HL-60 (cell line): ENCODE measurements at regions not wholly inside any gene's neighbourhood (a gene's known extent, or its start where the extent isn't known, plus 50 kb on each side); places are given as distances from the start of the nearest gene placed in this dataset.

Experiments
- DNase-seq, 2 experiments: peaks; one replicate each; pipeline ENCODE4 v3.0.0-alpha.2; 2010 to 2020; ENCODE audit warnings: low read depth in 1 of 2, low spot score in 1 of 2
- H3K27ac ChIP-seq: fragments of 250-450 bp; sonication (Bioruptor Pico); replicated peaks from 2 replicates; pipeline ENCODE4 v1.5.1; 2020; ENCODE audit warnings: mild to moderate bottlenecking, moderate library complexity
- H3K27me3 ChIP-seq: fragments of 250-450 bp; sonication (Bioruptor Pico); 2 replicates; pipeline ENCODE4 v1.5.1; 2021; ENCODE audit warnings: mild to moderate bottlenecking, moderate library complexity; ENCODE audit not compliant: insufficient read depth, poor library complexity, severe bottlenecking
- H3K4me3 ChIP-seq: replicated peaks from 2 replicates; pipeline ENCODE4 v1.5.1; 2011; ENCODE audit warnings: mild to moderate bottlenecking, control low read depth, low read length; ENCODE audit not compliant: insufficient read depth
- CTCF ChIP-seq: IDR thresholded peaks from one replicate; pipeline ENCODE4 v1.5.1; 2011; ENCODE audit warnings: low read length, control low read depth, inconsistent platforms; ENCODE audit not compliant: insufficient read depth
- GABPA ChIP-seq: IDR thresholded peaks from 2 replicates; pipeline ENCODE4 v1.6.1; 2012; ENCODE audit warnings: low read depth
- POLR2AphosphoS5 ChIP-seq: IDR thresholded peaks from 2 replicates; pipeline ENCODE4 v1.6.1; 2012; ENCODE audit warnings: low read depth
- REST ChIP-seq: IDR thresholded peaks from 2 replicates; pipeline ENCODE4 v1.6.1; 2012; ENCODE audit warnings: low read depth; ENCODE audit not compliant: insufficient replicate concordance
- SPI1 ChIP-seq: IDR thresholded peaks from 2 replicates; pipeline ENCODE4 v1.6.1; 2012; ENCODE audit warnings: low read depth, mild to moderate bottlenecking, borderline replicate concordance

- Histone ChIP-seq H3K27me3 (no peaks in the 10 kb centered on the region), H3K27ac (no peak overlapping the region), H3K4me3 (no peak overlapping the region)
- TF ChIP-seq SPI1 (no peak), POLR2AphosphoS5 (no peak), CTCF (no peak), GABPA (no peak), REST (no peak)
- no peak for DNase-seq
Observed at GRCh38 chr15:81784751-81785150, 261.1 kb downstream of the MEX3B start.

GRCh38 chr15:81783586-81783985, 262.2 kb downstream of the MEX3B start:
- Histone ChIP-seq H3K27me3 (no peaks in the 10 kb centered on the region), H3K4me3 (no peak overlapping the region), H3K27ac (no peak overlapping the region)
- no peak for TF ChIP-seq CTCF
- no peak for TF ChIP-seq GABPA
- TF ChIP-seq SPI1, result no peak
- TF ChIP-seq POLR2AphosphoS5, result no peak
- no peak for TF ChIP-seq REST
- no peak for DNase-seq

GRCh38 chr15:81783076-81783475, 262.7 kb downstream of the MEX3B start:
- TF ChIP-seq GABPA, result no peak
- no peak for TF ChIP-seq REST
- no peak for TF ChIP-seq SPI1
- TF ChIP-seq POLR2AphosphoS5, result no peak
- no peak for TF ChIP-seq CTCF
- Histone ChIP-seq H3K27ac (no peak overlapping the region), H3K27me3 (no peaks in the 10 kb centered on the region), H3K4me3 (no peak overlapping the region)
- DNase-seq, result no peak
